Panc1 (cell line): ENCODE measurements at regions not wholly inside any gene's neighbourhood (a gene's known extent, or its start where the extent isn't known, plus 50 kb on each side); places are given as distances from the start of the nearest gene placed in this dataset.

Experiments used
- ATAC-seq: fragments of 200-7000 bp; cut with Tn5 transposase; 2 replicates; pipeline ENCODE4 v1.9.1; 2020; ENCODE audit warnings: mild to moderate bottlenecking, moderate library complexity
- BruUV-seq: library from RNA; stranded (reverse); fragments of 400-500 nt; replicated peaks from 2 replicates; lab custom pipeline; 2021; lab: Mats Ljungman, UMichigan
- CTCF ChIA-PET: fragments of 300-600 bp; sonication (Branson Sonifier 250); formaldehyde crosslinking; loops from one replicate; lab custom pipeline; 2022; ENCODE audit warnings: antibody characterized with exemption; lab: Charles Lee
- POLR2A ChIA-PET: fragments of 300-600 bp; sonication (Branson Sonifier 250); formaldehyde crosslinking; loops from one replicate; lab custom pipeline; 2022; ENCODE audit warnings: antibody characterized with exemption; lab: Charles Lee
- DNase-seq: peaks from one replicate; pipeline ENCODE4 v3.0.0-alpha.2; 2010; ENCODE audit warnings: low read depth, low spot score
- H3K27ac ChIP-seq: 2 replicates; pipeline ENCODE4 v1.5.1; 2011; ENCODE audit warnings: mild to moderate bottlenecking, low read length, inconsistent platforms
- H3K27me3 ChIP-seq: fragments of 200-500 bp; sonication (Bioruptor generic); 2 replicates; pipeline ENCODE4 v1.6.0; 2014; ENCODE audit warnings: low read length, inconsistent platforms; ENCODE audit not compliant: control insufficient read depth, insufficient read depth
- H3K36me3 ChIP-seq: fragments of 200-500 bp; sonication (Bioruptor generic); 2 replicates; pipeline ENCODE4 v1.5.1; 2014; ENCODE audit warnings: inconsistent platforms, mild to moderate bottlenecking, low read length, moderate library complexity; ENCODE audit not compliant: control insufficient read depth, insufficient read depth
- H3K4me1 ChIP-seq: 2 replicates; pipeline ENCODE4 v1.5.1; 2011; ENCODE audit warnings: inconsistent platforms, mild to moderate bottlenecking, low read length, moderate library complexity; ENCODE audit not compliant: control insufficient read depth, insufficient read depth
- H3K4me3 ChIP-seq, 2 experiments: 2 replicates each; pipeline ENCODE4 v1.5.1; 2011 to 2012; ENCODE audit warnings: low read depth in 2 of 2, low read length in 2 of 2, mild to moderate bottlenecking in 2 of 2, inconsistent platforms in 1 of 2, moderate library complexity in 1 of 2
- H3K9me3 ChIP-seq: fragments of 200-500 bp; sonication (Bioruptor generic); 2 replicates; pipeline ENCODE4 v1.5.1; 2014; ENCODE audit warnings: low read depth, mild to moderate bottlenecking, inconsistent platforms, low read length, moderate library complexity; ENCODE audit not compliant: control insufficient read depth, insufficient read depth
- CTCF ChIP-seq: fragments of 450-650 bp; IDR thresholded peaks from 2 replicates; pipeline ENCODE4 v1.5.1; 2017; ENCODE audit warnings: mild to moderate bottlenecking
- POLR2AphosphoS5 ChIP-seq: IDR thresholded peaks from 2 replicates; pipeline ENCODE4 v1.6.1; 2012; ENCODE audit warnings: mild to moderate bottlenecking, low read depth, low read length, moderate library complexity
- REST ChIP-seq, 2 experiments: IDR thresholded peaks; 2 replicates each; pipeline ENCODE4 v1.6.1; 2011 to 2012; ENCODE audit warnings: low read depth in 2 of 2, control low read depth in 1 of 2, low read length in 1 of 2, mild to moderate bottlenecking in 1 of 2, moderate library complexity in 1 of 2; ENCODE audit not compliant: insufficient read depth in 1 of 2
- SIN3A ChIP-seq: IDR thresholded peaks from 2 replicates; pipeline ENCODE4 v1.6.1; 2012; ENCODE audit warnings: low read depth, mild to moderate bottlenecking, low read length, moderate library complexity, borderline replicate concordance; ENCODE audit not compliant: insufficient read depth
- TCF7L2 ChIP-seq: IDR thresholded peaks from 2 replicates; pipeline ENCODE4 v1.6.1; 2011; ENCODE audit warnings: mild to moderate bottlenecking, low read depth, low read length, inconsistent platforms
- in situ Hi-C: cut with HindIII; loops from 2 replicates; pipeline ENCODE4 v1.10.0; 2016; ENCODE audit warnings: low sequenced_read_pairs, low pct_unique_long_range_greater_than_20kb
- intact Hi-C: fragments of 100-400 bp; cut with micrococcal nuclease; formaldehyde crosslinking; loops from one replicate; pipeline ENCODE4 v1.10.0; 2022; ENCODE audit not compliant: unreplicated experiment

- intact Hi-C loops (no loop called here), in situ Hi-C loops (no loop called here)
- Histone ChIP-seq H3K4me3 (no peak overlapping the region), H3K9me3 (no peaks in the 10 kb centered on the region), H3K4me1 (no peaks in the 10 kb centered on the region), H3K27me3 (no peaks in the 10 kb centered on the region), H3K36me3 (no peaks in the 10 kb centered on the region), H3K27ac (no peak overlapping the region)
- POLR2A ChIA-PET = no interaction called here
- TF ChIP-seq SIN3A (no peak), CTCF (no peak), POLR2AphosphoS5 (no peak), TCF7L2 (no peak), REST (IDR thresholded peaks at IDR 0.05; ENCODE audit: insufficient read depth in 1 of 2, low read depth in 2 of 2, low read length in 1 of 2) (no peak)
- ATAC-seq (no peak), DNase-seq (no peak)
- BruUV-seq = no TSS peak
- CTCF ChIA-PET = no interaction called here
Observed at GRCh38 chr5:160488394-160489325, 67.0 kb downstream of the PTTG1 start.

GRCh38 chr5:160491438-160491837, 69.8 kb downstream of the PTTG1 start:
- Histone ChIP-seq H3K4me1 (no peaks in the 10 kb centered on the region), H3K27me3 (no peaks in the 10 kb centered on the region), H3K9me3 (no peaks in the 10 kb centered on the region), H3K36me3 (no peaks in the 10 kb centered on the region), H3K4me3 (no peak overlapping the region), H3K27ac (no peak overlapping the region)
- TF ChIP-seq SIN3A = no peak
- TF ChIP-seq TCF7L2 = no peak
- no peak for TF ChIP-seq REST (IDR thresholded peaks at IDR 0.05; ENCODE audit: insufficient read depth in 1 of 2, low read depth in 2 of 2, low read length in 1 of 2)
- TF ChIP-seq CTCF = no peak
- no peak for TF ChIP-seq POLR2AphosphoS5
- ChIA-PET CTCF (no interaction called here), POLR2A (no interaction called here)
- intact Hi-C loops = no loop called here
- in situ Hi-C loops = no loop called here
- ATAC-seq (no peak), DNase-seq (no peak)
- BruUV-seq = no TSS peak
